Ascending aorta (tissue), 2 donors: ENCODE measurements at regions not wholly inside any gene's neighbourhood (a gene's known extent, or its start where the extent isn't known, plus 50 kb on each side); places are given as distances from the start of the nearest gene placed in this dataset.
"Not testable (repeated sequence)": the region's sequence is repeated elsewhere in the genome, so short reads cannot be mapped to it uniquely, and the experiment has no call there.

Experiments
- DNase-seq, 2 donors: peaks; one replicate each; pipeline ENCODE4 v3.0.0-alpha.2; 2019; ENCODE audit warnings: low spot score in 2 of 2
- H3K27ac ChIP-seq, 2 donors: fragments of 200-600 bp; sonication (generic); one replicate each; pipeline ENCODE4 v1.5.1; 2016 to 2017; ENCODE audit warnings: mild to moderate bottlenecking in 1 of 2
- H3K27me3 ChIP-seq: fragments of 200-600 bp; sonication (generic); one replicate; pipeline ENCODE4 v1.5.1; 2017
- H3K36me3 ChIP-seq, 2 donors: fragments of 200-600 bp; sonication (generic); one replicate each; pipeline ENCODE4 v1.5.1; 2016
- H3K4me1 ChIP-seq, 2 donors: fragments of 200-600 bp; sonication (generic); one replicate each; pipeline ENCODE4 v1.5.1; 2016 to 2017; ENCODE audit warnings: mild to moderate bottlenecking in 1 of 2
- H3K4me3 ChIP-seq, 2 donors: fragments of 200-600 bp; sonication (generic); one replicate each; pipeline ENCODE4 v1.5.1; 2016 to 2017; ENCODE audit warnings: mild to moderate bottlenecking in 1 of 2
- H3K9me3 ChIP-seq, 2 donors: fragments of 200-600 bp; sonication (generic); one replicate each; pipeline ENCODE4 v1.5.1; 2016
- CTCF ChIP-seq, 3 experiments: fragments of 200-600 bp in 2 of 3; fragments of 450-650 bp in 1 of 3; sonication (generic) in 2 of 3; IDR thresholded peaks; one replicate each; pipeline ENCODE4 v1.5.1; 2016 to 2019; ENCODE audit warnings: antibody characterized with exemption in 3 of 3, mild to moderate bottlenecking in 1 of 3, moderate library complexity in 1 of 3
- intact Hi-C: fragments of 100-400 bp; cut with DNase I; formaldehyde crosslinking; loops from one replicate; pipeline ENCODE4 v1.15.1; 2023

GRCh38 chr6:78670156-78670555 is 197.2 kb upstream of the IRAK1BP1 start:
- intact Hi-C loops = no loop called here
- Histone ChIP-seq H3K4me3 (no peak overlapping the region), H3K36me3 (no peaks in the 10 kb centered on the region), H3K9me3 (no peaks in the 10 kb centered on the region), H3K27me3 (no peaks in the 10 kb centered on the region), H3K4me1 (no peaks in the 10 kb centered on the region), H3K27ac (no peak overlapping the region)
- no peak for DNase-seq
- no peak for TF ChIP-seq CTCF (IDR thresholded peaks at IDR 0.05)

GRCh38 chr6:78670802-78671201 is 196.5 kb upstream of the IRAK1BP1 start:
- DNase-seq = no peak
- Histone ChIP-seq H3K4me3 (no peak overlapping the region), H3K27ac (no peak overlapping the region), H3K36me3 (no peaks in the 10 kb centered on the region), H3K9me3 (no peaks in the 10 kb centered on the region), H3K4me1 (no peaks in the 10 kb centered on the region), H3K27me3 (no peaks in the 10 kb centered on the region)
- no peak for TF ChIP-seq CTCF (IDR thresholded peaks at IDR 0.05)
- intact Hi-C loops = no loop called here

- intact Hi-C loops, H3K36me3 ChIP-seq, DNase-seq, H3K27ac ChIP-seq, H3K27me3 ChIP-seq, H3K4me1 ChIP-seq, H3K9me3 ChIP-seq, H3K4me3 ChIP-seq: not testable (repeated sequence)
Measured at GRCh38 chr6:78676069-78677007, 191.0 kb upstream of the IRAK1BP1 start.

- H3K9me3 ChIP-seq = no peaks in the 10 kb centered on the region
- no peaks in the 10 kb centered on the region for H3K4me1 ChIP-seq
- H3K27me3 ChIP-seq = no peaks in the 10 kb centered on the region
- H3K27ac ChIP-seq = no peak overlapping the region
- intact Hi-C loops = no loop called here
- no peak overlapping the region for H3K4me3 ChIP-seq
- TF ChIP-seq CTCF (IDR thresholded peaks at IDR 0.05) = no peak
- H3K36me3 ChIP-seq = no peaks in the 10 kb centered on the region
- no peak for DNase-seq
Measured at GRCh38 chr6:78688668-78689067, 178.7 kb upstream of the IRAK1BP1 start.

- Histone ChIP-seq H3K4me1 (no peaks in the 10 kb centered on the region), H3K9me3 (no peaks in the 10 kb centered on the region), H3K27me3 (no peaks in the 10 kb centered on the region), H3K36me3 (no peaks in the 10 kb centered on the region), H3K27ac (no peak overlapping the region), H3K4me3 (no peak overlapping the region)
- DNase-seq = no peak
- no peak for TF ChIP-seq CTCF (IDR thresholded peaks at IDR 0.05)
- intact Hi-C loops = no loop called here
Measured at GRCh38 chr6:78693835-78694234, 173.5 kb upstream of the IRAK1BP1 start.

GRCh38 chr6:78694628-78695027 is 172.7 kb upstream of the IRAK1BP1 start:
- H3K27me3 ChIP-seq, H3K36me3 ChIP-seq, intact Hi-C loops, H3K4me1 ChIP-seq, H3K27ac ChIP-seq, H3K9me3 ChIP-seq, DNase-seq, H3K4me3 ChIP-seq: not testable (repeated sequence)
